ENCODE measurements at regions not wholly inside any gene's neighbourhood (a gene's known extent, or its start where the extent isn't known, plus 50 kb on each side); places are given as distances from the start of the nearest gene placed in this dataset.

DNA sequence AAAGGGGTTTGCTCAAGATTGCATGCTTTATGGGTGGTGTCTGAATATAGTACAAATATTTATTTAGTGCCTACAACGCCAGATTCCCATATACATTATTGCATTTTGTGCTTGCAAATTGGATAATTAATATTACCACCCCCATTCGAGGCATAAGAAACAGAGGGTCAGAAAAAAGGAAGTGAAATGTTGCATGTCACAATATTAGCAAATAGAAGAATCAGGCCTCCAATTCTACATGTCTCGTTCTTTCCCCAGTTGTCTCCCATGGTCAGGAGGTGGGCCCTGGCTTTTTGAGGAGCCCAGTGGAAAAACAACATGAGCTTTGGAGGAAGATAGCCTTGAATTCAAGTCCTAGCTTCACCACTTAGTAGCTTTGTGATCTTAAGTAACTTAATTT, 98.1 kb upstream of the CCDC112 start:
- Mint-ChIP-seq H3K27ac (no peak overlapping the region), H3K4me1 (ENCODE audit: low read depth) (no peaks in the 10 kb centered on the region), H3K36me3 (no peaks in the 10 kb centered on the region), H3K27me3 (no peaks in the 10 kb centered on the region), H3K4me3 (no peak overlapping the region), H3K9me3 (no peaks in the 10 kb centered on the region)
- ChIA-PET CTCF (no interaction called here), POLR2A (no interaction called here)
- intact Hi-C loops (cut with micrococcal nuclease): no loop called here
- DNase-seq: no peak

- Mint-ChIP-seq H3K36me3 (no peaks in the 10 kb centered on the region), H3K27me3 (no peaks in the 10 kb centered on the region), H3K4me3 (no peak overlapping the region), H3K9me3 (no peaks in the 10 kb centered on the region), H3K27ac (no peak overlapping the region), H3K4me1 (ENCODE audit: low read depth) (no peaks in the 10 kb centered on the region)
- no peak for DNase-seq
- ChIA-PET POLR2A (interaction anchor here (0.6 kb wide), 1 partner anchor 1763 kb away, joined by 3 read pairs; no protein-coding TSS in a partner anchor), CTCF (no interaction called here)
- intact Hi-C loops (cut with micrococcal nuclease): no loop called here
These were observed 96.8 kb upstream of the CCDC112 start for GRCh38 chr5:115393239-115393638.

- Mint-ChIP-seq H3K27ac (no peak overlapping the region), H3K9me3 (no peaks in the 10 kb centered on the region), H3K4me1 (ENCODE audit: low read depth) (no peaks in the 10 kb centered on the region), H3K4me3 (no peak overlapping the region), H3K27me3 (no peaks in the 10 kb centered on the region), H3K36me3 (no peaks in the 10 kb centered on the region)
- no peak for DNase-seq
- ChIA-PET POLR2A (interaction anchor here (0.6 kb wide), 1 partner anchor 1762 kb away, joined by 3 read pairs; no protein-coding TSS in a partner anchor), CTCF (interaction anchor here (0.6 kb wide), 1 partner anchor 61 kb away, joined by 4 read pairs; no protein-coding TSS in a partner anchor)
- intact Hi-C loops (cut with micrococcal nuclease): no loop called here
These were observed 96.2 kb upstream of the CCDC112 start for GRCh38 chr5:115392611-115393010.

GRCh38 chr5:115391780-115392179, 95.3 kb upstream of the CCDC112 start:
- H3K27me3 Mint-ChIP-seq: no peaks in the 10 kb centered on the region
- no peak for DNase-seq
- intact Hi-C loops (cut with micrococcal nuclease): no loop called here
- ChIA-PET CTCF (no interaction called here), POLR2A (no interaction called here)
- H3K4me3 Mint-ChIP-seq: no peak overlapping the region
- no peaks in the 10 kb centered on the region for H3K36me3 Mint-ChIP-seq
- no peaks in the 10 kb centered on the region for H3K4me1 Mint-ChIP-seq (ENCODE audit: low read depth)
- no peaks in the 10 kb centered on the region for H3K9me3 Mint-ChIP-seq
- H3K27ac Mint-ChIP-seq: no peak overlapping the region

GRCh38 chr5:115389799-115390382, 93.4 kb upstream of the CCDC112 start:
- Mint-ChIP-seq H3K9me3 (no peaks in the 10 kb centered on the region), H3K27ac (no peak overlapping the region), H3K4me3 (peak overlapping the region; percentile 2), H3K4me1 (ENCODE audit: low read depth) (no peaks in the 10 kb centered on the region), H3K27me3 (no peaks in the 10 kb centered on the region), H3K36me3 (no peaks in the 10 kb centered on the region)
- no peak for DNase-seq
- ChIA-PET POLR2A (no interaction called here), CTCF (interaction anchor here (1.6 kb wide), 1 partner anchor 184 kb away, joined by 6 read pairs; no protein-coding TSS in a partner anchor)
- intact Hi-C loops (cut with micrococcal nuclease): no loop called here

DNA sequence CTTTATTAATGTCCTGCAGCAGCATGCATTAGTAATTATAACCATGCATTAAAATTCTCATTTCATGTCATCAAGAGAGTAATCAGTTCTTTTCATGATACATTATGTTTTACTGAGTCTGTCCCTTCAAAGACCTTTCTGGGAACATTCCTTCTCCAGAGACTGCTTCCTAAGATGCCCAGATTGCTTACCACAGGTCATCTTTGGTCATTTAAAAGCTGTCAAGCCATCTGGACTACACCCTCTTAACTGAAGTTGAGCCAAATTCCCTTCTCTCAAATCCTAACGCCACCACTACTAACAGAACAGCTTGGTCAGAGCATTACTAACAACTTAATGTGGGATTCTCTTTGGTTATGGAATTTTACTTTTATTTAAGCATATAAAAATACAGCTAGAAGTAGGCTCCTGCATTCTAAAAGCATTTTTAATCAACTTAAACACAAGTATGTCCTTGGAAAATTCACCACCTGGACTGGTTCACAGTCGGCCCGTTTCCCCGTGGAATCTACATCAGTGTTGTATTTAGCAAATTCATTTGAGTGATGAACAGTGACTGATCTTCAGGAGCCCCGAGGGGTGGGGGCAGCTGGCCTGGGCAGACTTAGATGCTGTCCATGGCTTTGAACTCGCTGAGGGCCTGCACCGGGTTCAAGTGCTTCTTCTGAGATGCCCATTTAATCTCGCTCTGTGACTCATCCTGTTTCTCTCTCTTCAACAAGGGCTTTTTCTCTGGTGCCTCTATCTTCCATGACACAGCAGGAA, 92.8 kb upstream of the CCDC112 start:
- Mint-ChIP-seq H3K27ac (no peak overlapping the region), H3K36me3 (no peaks in the 10 kb centered on the region), H3K9me3 (no peaks in the 10 kb centered on the region), H3K27me3 (no peaks in the 10 kb centered on the region), H3K4me3 (peak overlapping the region; percentile 2), H3K4me1 (ENCODE audit: low read depth) (no peaks in the 10 kb centered on the region)
- DNase-seq: no peak
- intact Hi-C loops (cut with micrococcal nuclease): no loop called here
- CTCF ChIA-PET: interaction anchor here (1.2 to 1.6 kb wide), 3 partner anchors 72 to 185 kb away, joined by 3 to 6 read pairs (median 3); no protein-coding TSS in a partner anchor
- POLR2A ChIA-PET: no interaction called here

GRCh38 chr5:115388240-115388639, 91.8 kb upstream of the CCDC112 start:
- intact Hi-C loops (cut with micrococcal nuclease): no loop called here
- POLR2A ChIA-PET: no interaction called here
- H3K27ac Mint-ChIP-seq: no peak overlapping the region
- no peak for DNase-seq
- H3K4me1 Mint-ChIP-seq (ENCODE audit: low read depth): no peaks in the 10 kb centered on the region
- no peaks in the 10 kb centered on the region for H3K9me3 Mint-ChIP-seq
- no peaks in the 10 kb centered on the region for H3K27me3 Mint-ChIP-seq
- no peaks in the 10 kb centered on the region for H3K36me3 Mint-ChIP-seq
- CTCF ChIA-PET: interaction anchor here (1.2 to 1.4 kb wide), 2 partner anchors 71 to 186 kb away, joined by 3 read pairs; no protein-coding TSS in a partner anchor
- no peak overlapping the region for H3K4me3 Mint-ChIP-seq

DNA sequence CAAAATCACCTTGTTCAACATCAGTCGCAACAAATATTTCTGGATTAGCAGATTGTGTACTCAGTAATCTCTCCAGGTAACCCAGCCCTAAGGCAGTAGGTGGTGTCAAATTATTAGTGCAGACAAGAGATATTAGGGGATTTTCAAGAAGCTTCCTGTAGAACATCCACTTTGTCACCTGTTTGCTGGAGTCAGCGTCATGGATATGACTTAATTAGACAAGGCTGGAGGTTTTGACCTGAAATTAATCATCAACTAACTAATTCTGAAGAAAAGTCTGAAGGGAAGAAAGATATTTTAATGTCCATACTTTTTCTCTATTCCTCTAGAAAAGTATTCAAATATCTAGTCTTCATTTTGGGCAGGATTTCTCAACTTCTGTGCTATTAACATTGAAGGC, 91.4 kb upstream of the CCDC112 start:
- CTCF ChIA-PET: interaction anchor here (1.4 kb wide), 1 partner anchor 187 kb away, joined by 3 read pairs; no protein-coding TSS in a partner anchor
- Mint-ChIP-seq H3K27ac (no peak overlapping the region), H3K27me3 (no peaks in the 10 kb centered on the region), H3K4me3 (no peak overlapping the region), H3K36me3 (no peaks in the 10 kb centered on the region), H3K9me3 (no peaks in the 10 kb centered on the region), H3K4me1 (ENCODE audit: low read depth) (no peaks in the 10 kb centered on the region)
- POLR2A ChIA-PET: no interaction called here
- intact Hi-C loops (cut with micrococcal nuclease): no loop called here
- DNase-seq: no peak

GRCh38 chr5:115386657-115387056, 90.2 kb upstream of the CCDC112 start:
- H3K27me3 Mint-ChIP-seq: no peaks in the 10 kb centered on the region
- ChIA-PET CTCF (interaction anchor here (0.6 kb wide), 1 partner anchor 58 kb away, joined by 3 read pairs; no protein-coding TSS in a partner anchor), POLR2A (no interaction called here)
- intact Hi-C loops (cut with micrococcal nuclease): no loop called here
- H3K9me3 Mint-ChIP-seq: no peaks in the 10 kb centered on the region
- no peak overlapping the region for H3K27ac Mint-ChIP-seq
- DNase-seq: no peak
- no peaks in the 10 kb centered on the region for H3K36me3 Mint-ChIP-seq
- H3K4me3 Mint-ChIP-seq: no peak overlapping the region
- no peaks in the 10 kb centered on the region for H3K4me1 Mint-ChIP-seq (ENCODE audit: low read depth)

DNA sequence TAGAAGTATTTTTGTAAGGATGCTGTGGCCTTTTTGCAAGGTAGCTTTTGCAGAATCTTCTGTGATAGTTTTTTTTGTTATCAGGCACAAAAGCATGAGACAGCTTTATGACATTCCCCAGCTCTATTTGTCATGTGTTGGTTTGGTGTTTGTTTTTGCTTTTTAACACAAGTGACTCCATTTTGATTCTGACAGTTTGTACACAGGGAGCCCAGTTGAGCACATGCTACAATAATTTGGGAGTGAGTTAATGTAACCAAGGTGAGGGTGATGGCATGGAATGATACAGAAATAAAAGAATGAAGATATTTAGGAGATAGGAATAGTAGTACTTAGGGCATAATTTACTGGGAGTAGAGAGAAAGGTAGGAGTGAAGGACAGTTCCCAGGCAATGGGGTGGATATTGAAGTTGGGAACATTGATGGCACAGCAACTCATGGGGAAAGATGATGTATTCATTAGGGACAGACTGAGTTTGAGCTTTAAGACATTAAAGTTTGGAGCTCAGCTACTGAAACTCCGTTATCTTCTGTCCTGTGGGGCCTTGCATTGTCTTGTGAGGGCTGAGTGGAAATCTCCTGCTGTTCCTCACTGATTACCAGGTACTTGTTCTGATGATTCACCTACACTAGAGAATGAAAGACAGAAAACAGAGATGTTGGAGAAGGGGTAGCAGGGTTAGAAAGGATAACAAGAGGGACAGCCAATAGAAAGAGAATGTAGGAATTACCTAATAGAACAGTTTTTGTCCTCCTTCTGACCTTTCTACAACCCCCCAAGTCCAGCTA, 88.3 kb upstream of the CCDC112 start:
- intact Hi-C loops (cut with micrococcal nuclease): no loop called here
- CTCF ChIA-PET: interaction anchor here (1.1 kb wide), 1 partner anchor 112 kb away, joined by 3 read pairs; no protein-coding TSS in a partner anchor
- no peak overlapping the region for H3K4me3 Mint-ChIP-seq
- no peak overlapping the region for H3K27ac Mint-ChIP-seq
- H3K36me3 Mint-ChIP-seq: no peaks in the 10 kb centered on the region
- H3K27me3 Mint-ChIP-seq: no peaks in the 10 kb centered on the region
- POLR2A ChIA-PET: no interaction called here
- H3K4me1 Mint-ChIP-seq (ENCODE audit: low read depth): peaks cover 3% of the 10 kb centered on the region
- no peaks in the 10 kb centered on the region for H3K9me3 Mint-ChIP-seq
- no peak for DNase-seq

DNA sequence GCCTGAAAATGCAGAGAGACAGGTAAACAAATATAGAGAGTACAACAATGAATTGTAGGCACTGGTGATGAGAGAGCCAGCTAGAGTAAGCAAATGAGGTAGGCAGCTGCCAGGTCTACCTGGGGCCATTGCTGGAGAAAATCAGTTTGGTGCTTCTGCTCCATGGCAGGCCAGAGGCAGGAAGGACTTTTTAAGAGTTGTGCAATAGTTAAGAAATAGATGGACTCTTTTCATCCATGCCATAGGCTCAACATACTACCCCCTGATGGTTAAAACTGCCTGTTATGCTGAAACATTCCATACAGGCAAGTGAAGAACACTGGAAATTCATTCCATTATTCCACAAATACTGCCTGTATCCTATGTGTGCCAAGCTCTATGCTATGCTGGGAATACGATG, 86.5 kb upstream of the CCDC112 start:
- no peaks in the 10 kb centered on the region for H3K9me3 Mint-ChIP-seq
- POLR2A ChIA-PET: no interaction called here
- intact Hi-C loops (cut with micrococcal nuclease): no loop called here
- H3K4me1 Mint-ChIP-seq (ENCODE audit: low read depth): peaks cover 11% of the 10 kb centered on the region
- H3K36me3 Mint-ChIP-seq: no peaks in the 10 kb centered on the region
- CTCF ChIA-PET: no interaction called here
- H3K27ac Mint-ChIP-seq: no peak overlapping the region
- no peak overlapping the region for H3K4me3 Mint-ChIP-seq
- no peak for DNase-seq
- H3K27me3 Mint-ChIP-seq: peaks cover 3% of the 10 kb centered on the region

- DNase-seq: no peak
- H3K9me3 Mint-ChIP-seq: no peaks in the 10 kb centered on the region
- H3K4me1 Mint-ChIP-seq (ENCODE audit: low read depth): peaks cover 17% of the 10 kb centered on the region
- no peak overlapping the region for H3K4me3 Mint-ChIP-seq
- POLR2A ChIA-PET: no interaction called here
- H3K36me3 Mint-ChIP-seq: no peaks in the 10 kb centered on the region
- H3K27ac Mint-ChIP-seq: no peak overlapping the region
- intact Hi-C loops (cut with micrococcal nuclease): no loop called here
- peaks cover 3% of the 10 kb centered on the region for H3K27me3 Mint-ChIP-seq
- CTCF ChIA-PET: interaction anchor here (0.8 to 1.0 kb wide), 3 partner anchors 13 to 79 kb away, joined by 3 read pairs; no protein-coding TSS in a partner anchor
These were observed 85.6 kb upstream of the CCDC112 start for GRCh38 chr5:115381911-115382662.
